ENCODE measurements at regions not wholly inside any gene's neighbourhood (a gene's known extent, or its start where the extent isn't known, plus 50 kb on each side); places are given as distances from the start of the nearest gene placed in this dataset.

- Histone ChIP-seq H3K27me3 (ENCODE audit: insufficient read depth, poor library complexity, severe bottlenecking) (no peaks in the 10 kb centered on the region), H3K9me3 (ENCODE audit: severe bottlenecking) (no peaks in the 10 kb centered on the region), H3K4me1 (ENCODE audit: insufficient read depth, poor library complexity, severe bottlenecking) (no peaks in the 10 kb centered on the region), H3K27ac (ENCODE audit: poor library complexity, severe bottlenecking) (no peak overlapping the region), H3K4me3 (ENCODE audit: severe bottlenecking) (no peak overlapping the region), H3K36me3 (ENCODE audit: low read depth) (no peaks in the 10 kb centered on the region)
- ATAC-seq (ENCODE audit: low read depth) (no peak), DNase-seq (ENCODE audit: low spot score) (no peak)
- TF ChIP-seq, protein P1, sequence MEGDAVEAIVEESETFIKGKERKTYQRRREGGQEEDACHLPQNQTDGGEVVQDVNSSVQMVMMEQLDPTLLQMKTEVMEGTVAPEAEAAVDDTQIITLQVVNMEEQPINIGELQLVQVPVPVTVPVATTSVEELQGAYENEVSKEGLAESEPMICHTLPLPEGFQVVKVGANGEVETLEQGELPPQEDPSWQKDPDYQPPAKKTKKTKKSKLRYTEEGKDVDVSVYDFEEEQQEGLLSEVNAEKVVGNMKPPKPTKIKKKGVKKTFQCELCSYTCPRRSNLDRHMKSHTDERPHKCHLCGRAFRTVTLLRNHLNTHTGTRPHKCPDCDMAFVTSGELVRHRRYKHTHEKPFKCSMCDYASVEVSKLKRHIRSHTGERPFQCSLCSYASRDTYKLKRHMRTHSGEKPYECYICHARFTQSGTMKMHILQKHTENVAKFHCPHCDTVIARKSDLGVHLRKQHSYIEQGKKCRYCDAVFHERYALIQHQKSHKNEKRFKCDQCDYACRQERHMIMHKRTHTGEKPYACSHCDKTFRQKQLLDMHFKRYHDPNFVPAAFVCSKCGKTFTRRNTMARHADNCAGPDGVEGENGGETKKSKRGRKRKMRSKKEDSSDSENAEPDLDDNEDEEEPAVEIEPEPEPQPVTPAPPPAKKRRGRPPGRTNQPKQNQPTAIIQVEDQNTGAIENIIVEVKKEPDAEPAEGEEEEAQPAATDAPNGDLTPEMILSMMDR (IDR thresholded peaks at IDR 0.05; ENCODE audit: poor library complexity, severe bottlenecking) = no peak
Measured at GRCh38 chr13:80633251-80633650, 292.3 kb upstream of the SPRY2 start.

DNA sequence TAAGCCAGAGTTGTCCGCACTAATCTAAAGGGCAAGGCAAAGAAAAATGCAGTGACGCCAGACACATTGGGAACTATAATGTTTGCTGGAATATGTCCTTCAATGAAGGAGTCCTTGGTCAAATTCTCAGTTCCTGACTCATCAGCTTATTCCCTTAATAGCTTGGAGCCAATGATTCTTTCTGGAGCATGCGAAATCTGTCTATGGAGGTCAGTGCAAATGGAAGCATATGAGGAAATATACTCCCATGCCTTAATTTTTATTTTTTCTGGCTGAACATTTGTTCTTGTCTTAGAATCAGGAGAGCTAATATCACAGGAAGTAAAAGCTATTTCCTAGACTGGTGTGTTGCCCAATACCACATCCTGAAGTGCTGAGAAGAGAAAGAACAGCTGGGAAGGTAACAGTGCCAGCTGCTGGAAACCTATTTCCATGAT, 289.8 kb upstream of the SPRY2 start:
- Histone ChIP-seq H3K27me3 (ENCODE audit: insufficient read depth, poor library complexity, severe bottlenecking) (no peaks in the 10 kb centered on the region), H3K9me3 (ENCODE audit: severe bottlenecking) (no peaks in the 10 kb centered on the region), H3K4me3 (ENCODE audit: severe bottlenecking) (no peak overlapping the region), H3K36me3 (ENCODE audit: low read depth) (no peaks in the 10 kb centered on the region), H3K27ac (ENCODE audit: poor library complexity, severe bottlenecking) (no peak overlapping the region), H3K4me1 (ENCODE audit: insufficient read depth, poor library complexity, severe bottlenecking) (no peaks in the 10 kb centered on the region)
- 0 out of 3 replicates have a peak, but pooled peaks have one; percentile 23 for ATAC-seq (ENCODE audit: low read depth)
- no peak for DNase-seq (ENCODE audit: low spot score)
- TF ChIP-seq, protein P1 (IDR thresholded peaks at IDR 0.05; ENCODE audit: poor library complexity, severe bottlenecking) = peak; percentile 12

GRCh38 chr13:80618781-80619180, 277.9 kb upstream of the SPRY2 start:
- H3K9me3 ChIP-seq (ENCODE audit: severe bottlenecking) = peaks cover 3% of the 10 kb centered on the region
- H3K36me3 ChIP-seq (ENCODE audit: low read depth) = no peaks in the 10 kb centered on the region
- no peak for DNase-seq (ENCODE audit: low spot score)
- H3K4me1 ChIP-seq (ENCODE audit: insufficient read depth, poor library complexity, severe bottlenecking) = no peaks in the 10 kb centered on the region
- no peak overlapping the region for H3K4me3 ChIP-seq (ENCODE audit: severe bottlenecking)
- ATAC-seq (ENCODE audit: low read depth) = no peak
- H3K27ac ChIP-seq (ENCODE audit: poor library complexity, severe bottlenecking) = no peak overlapping the region
- no peaks in the 10 kb centered on the region for H3K27me3 ChIP-seq (ENCODE audit: insufficient read depth, poor library complexity, severe bottlenecking)
- TF ChIP-seq, protein P1 (IDR thresholded peaks at IDR 0.05; ENCODE audit: poor library complexity, severe bottlenecking) = no peak

DNA sequence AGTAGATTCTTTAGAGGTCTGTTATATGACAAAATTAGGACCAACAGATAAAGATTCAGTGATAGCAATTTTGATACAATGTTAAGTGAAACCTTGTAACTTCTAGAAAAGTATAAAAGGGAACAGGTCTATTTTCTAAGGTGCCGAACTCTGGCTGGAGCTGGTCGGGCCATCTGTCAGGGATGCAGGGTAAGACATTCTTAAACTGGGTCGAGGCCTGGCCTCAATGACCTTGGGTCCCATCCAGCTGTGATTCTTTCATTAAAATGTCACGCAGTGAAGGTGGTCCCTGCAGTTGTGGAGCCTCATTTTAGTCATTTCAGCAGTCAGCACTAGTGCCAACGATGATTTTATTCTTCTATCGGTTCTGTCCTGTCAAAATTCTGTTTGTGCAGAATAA, 271.9 kb upstream of the SPRY2 start:
- no peaks in the 10 kb centered on the region for H3K36me3 ChIP-seq (ENCODE audit: low read depth)
- ATAC-seq (ENCODE audit: low read depth) (no peak), DNase-seq (ENCODE audit: low spot score) (no peak)
- no peaks in the 10 kb centered on the region for H3K4me1 ChIP-seq (ENCODE audit: insufficient read depth, poor library complexity, severe bottlenecking)
- H3K27me3 ChIP-seq (ENCODE audit: insufficient read depth, poor library complexity, severe bottlenecking) = no peaks in the 10 kb centered on the region
- peaks cover 3% of the 10 kb centered on the region for H3K9me3 ChIP-seq (ENCODE audit: severe bottlenecking)
- TF ChIP-seq, protein P1 (IDR thresholded peaks at IDR 0.05; ENCODE audit: poor library complexity, severe bottlenecking) = no peak
- H3K27ac ChIP-seq (ENCODE audit: poor library complexity, severe bottlenecking) = no peak overlapping the region
- H3K4me3 ChIP-seq (ENCODE audit: severe bottlenecking) = no peak overlapping the region

DNA sequence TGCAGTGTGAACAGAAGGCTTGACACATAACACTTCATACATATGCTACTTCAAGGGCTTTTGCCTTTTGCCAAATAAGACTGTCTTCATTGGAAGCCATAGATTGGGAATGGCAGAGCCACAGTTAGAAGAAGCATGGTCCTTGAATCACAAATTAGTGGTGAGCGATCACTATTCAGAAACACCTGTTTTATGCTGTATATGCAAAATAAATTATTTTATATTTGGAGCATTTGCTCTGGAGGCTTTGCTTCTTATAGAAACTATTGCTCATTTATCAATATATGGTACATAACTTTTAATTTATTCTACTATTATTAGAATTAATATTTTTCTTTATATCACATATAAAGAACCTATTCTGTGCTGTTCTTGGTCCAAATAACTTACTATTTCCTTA, 270.4 kb upstream of the SPRY2 start:
- Histone ChIP-seq H3K27me3 (ENCODE audit: insufficient read depth, poor library complexity, severe bottlenecking) (no peaks in the 10 kb centered on the region), H3K27ac (ENCODE audit: poor library complexity, severe bottlenecking) (no peak overlapping the region), H3K9me3 (ENCODE audit: severe bottlenecking) (peaks cover 3% of the 10 kb centered on the region), H3K36me3 (ENCODE audit: low read depth) (no peaks in the 10 kb centered on the region), H3K4me3 (ENCODE audit: severe bottlenecking) (no peak overlapping the region), H3K4me1 (ENCODE audit: insufficient read depth, poor library complexity, severe bottlenecking) (no peaks in the 10 kb centered on the region)
- TF ChIP-seq, protein P1 (IDR thresholded peaks at IDR 0.05; ENCODE audit: poor library complexity, severe bottlenecking) = no peak
- no peak for ATAC-seq (ENCODE audit: low read depth)
- DNase-seq (ENCODE audit: low spot score) = no peak
